ENCODE measurements at regions not wholly inside any gene's neighbourhood (a gene's known extent, or its start where the extent isn't known, plus 50 kb on each side); places are given as distances from the start of the nearest gene placed in this dataset.

- TF ChIP-seq POLR2AphosphoS5 (IDR thresholded peaks at IDR 0.05; ENCODE audit: low read depth, low read length) (no peak), POLR2A (IDR thresholded peaks at IDR 0.05; ENCODE audit: low read depth, low read length) (no peak), PAX5 (IDR thresholded peaks at IDR 0.05; ENCODE audit: insufficient read depth, low read length, severe bottlenecking) (no peak)
Observed at GRCh38 chr20:39632176-39632575, 670.0 kb downstream of the DHX35 start.

All from GM12891 (cell line).